ENCODE measurements at regions not wholly inside any gene's neighbourhood (a gene's known extent, or its start where the extent isn't known, plus 50 kb on each side); places are given as distances from the start of the nearest gene placed in this dataset.
A peak's percentile ranks its signal among the peaks of the same experiment; 100 is the strongest.
"Not testable (repeated sequence)": the region's sequence is repeated elsewhere in the genome, so short reads cannot be mapped to it uniquely, and the experiment has no call there.

GRCh38 chr7:67301667-67302066 lies 305.0 kb downstream of the TYW1 start:
- DNase-seq (ENCODE audit: low spot score) = no peak

GRCh38 chr7:67302113-67303039 lies 305.7 kb downstream of the TYW1 start:
- peak; percentile 98 for DNase-seq (ENCODE audit: low spot score)

- DNase-seq (ENCODE audit: low spot score) = not testable (repeated sequence)
Measured at GRCh38 chr7:67304846-67305245, 308.2 kb downstream of the TYW1 start.

GRCh38 chr7:67306331-67306730 lies 309.7 kb downstream of the TYW1 start:
- no peak for DNase-seq (ENCODE audit: low spot score)

- DNase-seq (ENCODE audit: low spot score) = no peak
Measured at GRCh38 chr7:67309764-67310549, 313.3 kb downstream of the TYW1 start.

- DNase-seq (ENCODE audit: low spot score) = no peak
Measured at GRCh38 chr7:67311901-67312300, 315.3 kb downstream of the TYW1 start.

GRCh38 chr7:67313213-67313612 lies 316.6 kb downstream of the TYW1 start:
- no peak for DNase-seq (ENCODE audit: low spot score)

GRCh38 chr7:67316902-67317301 lies 320.3 kb downstream of the TYW1 start:
- not testable (repeated sequence) for DNase-seq (ENCODE audit: low spot score)

- DNase-seq (ENCODE audit: low spot score) = not testable (repeated sequence)
Measured at GRCh38 chr7:67328257-67328656, 331.6 kb downstream of the TYW1 start.

GRCh38 chr7:67335165-67335564 lies 338.5 kb downstream of the TYW1 start:
- not testable (repeated sequence) for DNase-seq (ENCODE audit: low spot score)

GRCh38 chr7:67335663-67336062 lies 339.0 kb downstream of the TYW1 start:
- DNase-seq (ENCODE audit: low spot score) = not testable (repeated sequence)

GRCh38 chr7:67338545-67338944 lies 341.9 kb downstream of the TYW1 start:
- DNase-seq (ENCODE audit: low spot score) = not testable (repeated sequence)

- DNase-seq (ENCODE audit: low spot score) = no peak
Measured at GRCh38 chr7:67341153-67341768, 344.6 kb downstream of the TYW1 start.

- DNase-seq (ENCODE audit: low spot score) = no peak
Measured at GRCh38 chr7:67343114-67343513, 346.5 kb downstream of the TYW1 start.

- DNase-seq (ENCODE audit: low spot score) = no peak
Measured at GRCh38 chr7:67343572-67343971, 346.9 kb downstream of the TYW1 start.

- no peak for DNase-seq (ENCODE audit: low spot score)
Measured at GRCh38 chr7:67344481-67345193, 348.0 kb downstream of the TYW1 start.

GRCh38 chr7:67346126-67346525 lies 349.5 kb downstream of the TYW1 start:
- DNase-seq (ENCODE audit: low spot score) = no peak

GRCh38 chr7:67346876-67347275 lies 350.2 kb downstream of the TYW1 start:
- no peak for DNase-seq (ENCODE audit: low spot score)

GRCh38 chr7:67348171-67348570 lies 351.5 kb downstream of the TYW1 start:
- DNase-seq (ENCODE audit: low spot score) = no peak

- not testable (repeated sequence) for DNase-seq (ENCODE audit: low spot score)
Measured at GRCh38 chr7:67357653-67358052, 361.0 kb downstream of the TYW1 start.

GRCh38 chr7:67358316-67358715 lies 361.7 kb downstream of the TYW1 start:
- DNase-seq (ENCODE audit: low spot score) = not testable (repeated sequence)

GRCh38 chr7:67358738-67359137 lies 362.1 kb downstream of the TYW1 start:
- DNase-seq (ENCODE audit: low spot score) = not testable (repeated sequence)

Measured in ecto neural progenitor cell (in vitro differentiated cells).